Activated T-cell treated with anti-CD3 and anti-CD28 coated beads, Interleukin-2, amount 50 U/mL, for 72 hours (primary cell): ENCODE measurements at regions not wholly inside any gene's neighbourhood (a gene's known extent, or its start where the extent isn't known, plus 50 kb on each side); places are given as distances from the start of the nearest gene placed in this dataset.
A peak's percentile ranks its signal among the peaks of the same experiment; 100 is the strongest.
"Not testable (repeated sequence)": the region's sequence is repeated elsewhere in the genome, so short reads cannot be mapped to it uniquely, and the experiment has no call there.

Source experiments
- ATAC-seq, 2 donors: fragments of 150-1000 bp; cut with Tn5 transposase; replicated peaks in 1 of 2; 2 replicates each; pipeline ENCODE4 v1.10.0; 2021; ENCODE audit warnings: moderate library complexity in 2 of 2, mild to moderate bottlenecking in 1 of 2
- DNase-seq, 2 donors: peaks; one replicate each; pipeline ENCODE4 v3.0.0; 2021 to 2022; ENCODE audit warnings: mixed read lengths in 1 of 2
- H3K27ac Mint-ChIP-seq: one replicate; pipeline ENCODE4 v1.8.0; 2022; ENCODE audit warnings: mild to moderate bottlenecking, moderate library complexity, mixed read lengths
- H3K27me3 Mint-ChIP-seq: one replicate; pipeline ENCODE4 v1.8.0; 2022; ENCODE audit warnings: low read depth, mixed read lengths
- H3K36me3 Mint-ChIP-seq, 2 donors: one replicate each; pipeline ENCODE4 v1.8.0; 2022; ENCODE audit warnings: mixed read lengths in 2 of 2, mild to moderate bottlenecking in 1 of 2; ENCODE audit not compliant: insufficient read depth in 2 of 2
- H3K4me1 Mint-ChIP-seq: one replicate; pipeline ENCODE4 v1.8.0; 2022; ENCODE audit warnings: low read depth, mixed read lengths
- H3K4me3 Mint-ChIP-seq, 2 donors: one replicate each; pipeline ENCODE4 v1.8.0; 2022; ENCODE audit warnings: mild to moderate bottlenecking in 2 of 2, mixed read lengths in 2 of 2, moderate library complexity in 2 of 2
- H3K9me3 Mint-ChIP-seq, 2 donors: one replicate each; pipeline ENCODE4 v1.8.0; 2022; ENCODE audit warnings: mixed read lengths in 2 of 2

- ATAC-seq (no peak), DNase-seq (no peak)
- Mint-ChIP-seq H3K4me1 (peaks cover 26% of the 10 kb centered on the region), H3K36me3 (no peaks in the 10 kb centered on the region), H3K9me3 (no peaks in the 10 kb centered on the region), H3K4me3 (no peak overlapping the region), H3K27ac (no peak overlapping the region), H3K27me3 (no peaks in the 10 kb centered on the region)
These were observed 87.3 kb upstream of the NAMPT start for GRCh38 chr7:106372126-106372525.

GRCh38 chr7:106371629-106372028 is 86.8 kb upstream of the NAMPT start:
- no peak for ATAC-seq

GRCh38 chr7:106370542-106370941 is 85.8 kb upstream of the NAMPT start:
- Mint-ChIP-seq H3K36me3 (peaks cover 0 to 2% of the 10 kb centered on the region in 2 donors), H3K4me1 (peaks cover 40% of the 10 kb centered on the region), H3K9me3 (no peaks in the 10 kb centered on the region), H3K27ac (no peak overlapping the region), H3K27me3 (no peaks in the 10 kb centered on the region), H3K4me3 (no peak overlapping the region)
- ATAC-seq = no peak
- DNase-seq = no peak

More at GRCh38 chr7:106371629-106372028, 86.8 kb upstream of the NAMPT start:
- DNase-seq = no peak
- Mint-ChIP-seq H3K4me3 (no peak overlapping the region), H3K9me3 (no peaks in the 10 kb centered on the region), H3K36me3 (no peaks in the 10 kb centered on the region), H3K27ac (no peak overlapping the region), H3K4me1 (peaks cover 30% of the 10 kb centered on the region), H3K27me3 (no peaks in the 10 kb centered on the region)

- no peaks in the 10 kb centered on the region for H3K9me3 Mint-ChIP-seq
- ATAC-seq (no peak), DNase-seq (no peak)
- H3K27me3 Mint-ChIP-seq = no peaks in the 10 kb centered on the region
- peaks cover 48% of the 10 kb centered on the region for H3K4me1 Mint-ChIP-seq
- H3K27ac Mint-ChIP-seq = no peak overlapping the region
- peaks cover 0 to 2% of the 10 kb centered on the region in 2 donors for H3K36me3 Mint-ChIP-seq
- H3K4me3 Mint-ChIP-seq = no peak overlapping the region
These were observed 85.0 kb upstream of the NAMPT start for GRCh38 chr7:106369816-106370215.

GRCh38 chr7:106369352-106369751 is 84.6 kb upstream of the NAMPT start:
- Mint-ChIP-seq H3K4me1 (peaks cover 51% of the 10 kb centered on the region), H3K36me3 (peaks cover 0 to 2% of the 10 kb centered on the region in 2 donors), H3K27ac (no peak overlapping the region), H3K4me3 (no peak overlapping the region), H3K9me3 (no peaks in the 10 kb centered on the region), H3K27me3 (peaks cover under 1% of the 10 kb centered on the region)
- ATAC-seq (peak; percentile 23 to 36), DNase-seq (peak in 1 of 2 donors; percentile 17)

GRCh38 chr7:106367664-106368063 is 82.9 kb upstream of the NAMPT start:
- ATAC-seq (peak; percentile 58 to 79), DNase-seq (no peak)
- Mint-ChIP-seq H3K4me3 (no peak overlapping the region), H3K4me1 (peaks cover 51% of the 10 kb centered on the region), H3K27me3 (peaks cover 17% of the 10 kb centered on the region), H3K27ac (no peak overlapping the region), H3K36me3 (peaks cover 2 to 3% of the 10 kb centered on the region in 2 donors), H3K9me3 (peaks cover 0 to 3% of the 10 kb centered on the region in 2 donors)

- ATAC-seq (peak; percentile 39 to 44), DNase-seq (no peak)
- Mint-ChIP-seq H3K4me1 (peaks cover 51% of the 10 kb centered on the region), H3K9me3 (peaks cover 0 to 5% of the 10 kb centered on the region in 2 donors), H3K4me3 (peak overlapping the region; percentile 7 to 42), H3K27ac (no peak overlapping the region), H3K27me3 (peaks cover 24% of the 10 kb centered on the region), H3K36me3 (peaks cover 2 to 8% of the 10 kb centered on the region in 2 donors)
These were observed 82.2 kb upstream of the NAMPT start for GRCh38 chr7:106367018-106367420.

- peak; percentile 76 to 78 for ATAC-seq
- Mint-ChIP-seq H3K27me3 (peaks cover 40% of the 10 kb centered on the region), H3K9me3 (peaks cover 8 to 10% of the 10 kb centered on the region in 2 donors), H3K4me3 (no peak overlapping the region), H3K4me1 (peaks cover 51% of the 10 kb centered on the region), H3K27ac (peak overlapping the region; percentile 6), H3K36me3 (peaks cover 9 to 12% of the 10 kb centered on the region in 2 donors)
- DNase-seq = peak; percentile 17 to 30
These were observed 80.6 kb upstream of the NAMPT start for GRCh38 chr7:106365252-106366005.

- H3K4me3 Mint-ChIP-seq, ATAC-seq, H3K27ac Mint-ChIP-seq, DNase-seq: not testable (repeated sequence)
- peaks cover 13 to 17% of the 10 kb centered on the region in 2 donors for H3K9me3 Mint-ChIP-seq
- H3K27me3 Mint-ChIP-seq = peaks cover 59% of the 10 kb centered on the region
- peaks cover 36% of the 10 kb centered on the region for H3K4me1 Mint-ChIP-seq
- H3K36me3 Mint-ChIP-seq = peaks cover 16 to 25% of the 10 kb centered on the region in 2 donors
These were observed 77.7 kb upstream of the NAMPT start for GRCh38 chr7:106362507-106362906.

GRCh38 chr7:106358103-106358663 is 73.4 kb upstream of the NAMPT start:
- no peak overlapping the region for H3K4me3 Mint-ChIP-seq
- DNase-seq (no peak), ATAC-seq (peak; percentile 23 to 32)
- peaks cover 16 to 24% of the 10 kb centered on the region in 2 donors for H3K36me3 Mint-ChIP-seq
- peaks cover 90% of the 10 kb centered on the region for H3K27me3 Mint-ChIP-seq
- no peak overlapping the region for H3K27ac Mint-ChIP-seq
- H3K4me1 Mint-ChIP-seq = peaks cover 6% of the 10 kb centered on the region
- H3K9me3 Mint-ChIP-seq = peaks cover 13 to 14% of the 10 kb centered on the region in 2 donors

GRCh38 chr7:106357675-106358074 is 72.9 kb upstream of the NAMPT start:
- Mint-ChIP-seq H3K27me3 (peaks cover 88% of the 10 kb centered on the region), H3K36me3 (peaks cover 14 to 22% of the 10 kb centered on the region in 2 donors), H3K27ac (no peak overlapping the region), H3K4me1 (peaks cover 6% of the 10 kb centered on the region), H3K9me3 (peaks cover 13 to 14% of the 10 kb centered on the region in 2 donors), H3K4me3 (no peak overlapping the region)
- DNase-seq = no peak
- no peak for ATAC-seq

- no peak for DNase-seq
These were observed 70.0 kb upstream of the NAMPT start for GRCh38 chr7:106354822-106355221.

GRCh38 chr7:106353944-106354343 is 69.2 kb upstream of the NAMPT start:
- DNase-seq = no peak
- ATAC-seq = no peak

More at GRCh38 chr7:106354822-106355221, 70.0 kb upstream of the NAMPT start:
- Mint-ChIP-seq H3K27me3 (peaks cover 72% of the 10 kb centered on the region), H3K4me3 (no peak overlapping the region), H3K27ac (no peak overlapping the region), H3K9me3 (peaks cover 4 to 5% of the 10 kb centered on the region in 2 donors), H3K36me3 (peaks cover 11 to 13% of the 10 kb centered on the region in 2 donors), H3K4me1 (peaks cover 6% of the 10 kb centered on the region)
- ATAC-seq = no peak

More at GRCh38 chr7:106353944-106354343, 69.2 kb upstream of the NAMPT start:
- H3K27me3 Mint-ChIP-seq = peaks cover 68% of the 10 kb centered on the region
- peaks cover 12 to 14% of the 10 kb centered on the region in 2 donors for H3K36me3 Mint-ChIP-seq
- H3K4me3 Mint-ChIP-seq = no peak overlapping the region
- peaks cover 2 to 4% of the 10 kb centered on the region in 2 donors for H3K9me3 Mint-ChIP-seq
- no peak overlapping the region for H3K27ac Mint-ChIP-seq
- H3K4me1 Mint-ChIP-seq = peaks cover 6% of the 10 kb centered on the region
